Activated T-cell treated with anti-CD3 and anti-CD28 coated beads, Interleukin-2, amount 50 U/mL, for 4 hours (primary cell): ENCODE measurements at regions not wholly inside any gene's neighbourhood (a gene's known extent, or its start where the extent isn't known, plus 50 kb on each side); places are given as distances from the start of the nearest gene placed in this dataset.

ENCODE experiments used
- ATAC-seq, 2 donors: fragments of 200-7000 bp; cut with Tn5 transposase; one replicate each; pipeline ENCODE4 v1.10.0; 2021
- DNase-seq: peaks from one replicate; pipeline ENCODE4 v3.0.0-alpha.2; 2020
- H3K27me3 Mint-ChIP-seq: one replicate; pipeline ENCODE4 v1.8.0; 2021; ENCODE audit warnings: low read depth, mixed read lengths
- H3K36me3 Mint-ChIP-seq: one replicate; pipeline ENCODE4 v1.8.0; 2022; ENCODE audit warnings: mixed read lengths; ENCODE audit not compliant: insufficient read depth
- H3K4me1 Mint-ChIP-seq: one replicate; pipeline ENCODE4 v1.8.0; 2021; ENCODE audit warnings: low read depth, mixed read lengths
- H3K4me3 Mint-ChIP-seq: one replicate; pipeline ENCODE4 v1.8.0; 2021; ENCODE audit warnings: mild to moderate bottlenecking, moderate library complexity, mixed read lengths
- H3K9me3 Mint-ChIP-seq: one replicate; pipeline ENCODE4 v1.8.0; 2021; ENCODE audit warnings: mixed read lengths

DNA sequence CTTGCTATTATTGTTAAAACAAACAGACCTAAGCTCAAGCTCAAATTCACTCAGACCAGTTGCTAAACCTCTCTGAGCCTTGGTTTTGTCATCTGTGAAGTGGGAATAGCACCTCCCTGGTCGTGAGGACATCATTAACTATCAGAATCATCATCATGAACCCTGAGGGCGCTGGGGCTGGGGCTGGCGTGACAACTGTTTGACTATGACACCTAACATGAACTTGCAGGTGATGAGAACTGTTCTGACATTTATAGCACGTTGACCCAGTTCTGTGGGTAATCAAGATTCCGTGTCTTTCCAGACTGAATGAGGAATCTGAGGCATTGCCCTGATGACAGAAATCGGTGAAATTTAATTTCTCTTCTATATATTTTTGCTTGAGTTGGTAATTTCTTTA lies 71.3 kb upstream of the CDH5 start:
- ATAC-seq (no peak), DNase-seq (no peak)
- H3K4me3 Mint-ChIP-seq, result no peak overlapping the region
- H3K27me3 Mint-ChIP-seq, result peaks cover 12% of the 10 kb centered on the region
- no peaks in the 10 kb centered on the region for H3K36me3 Mint-ChIP-seq
- peaks cover 6% of the 10 kb centered on the region for H3K9me3 Mint-ChIP-seq
- peaks cover 7% of the 10 kb centered on the region for H3K4me1 Mint-ChIP-seq

DNA sequence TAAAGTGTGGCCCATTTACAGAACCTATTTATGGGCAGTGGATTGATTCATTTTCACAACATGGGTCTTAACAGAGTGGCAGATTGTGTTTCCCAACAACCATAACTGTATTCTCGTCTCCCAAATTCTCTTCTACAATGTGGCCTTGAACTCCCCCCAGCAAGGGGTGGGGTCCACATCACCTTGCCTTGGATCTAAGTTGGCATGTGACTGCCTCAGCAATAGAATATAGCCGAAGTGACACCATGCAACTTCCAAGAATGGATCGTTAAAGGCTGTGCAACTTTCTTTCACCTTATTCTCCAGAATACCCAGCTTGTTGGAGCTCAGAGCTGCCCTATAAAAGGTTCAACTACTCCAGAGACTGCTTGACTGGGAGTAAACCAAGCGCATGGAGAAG lies 72.0 kb upstream of the CDH5 start:
- H3K27me3 Mint-ChIP-seq, result peaks cover 12% of the 10 kb centered on the region
- no peak for DNase-seq
- H3K9me3 Mint-ChIP-seq, result peaks cover 6% of the 10 kb centered on the region
- H3K4me1 Mint-ChIP-seq, result peaks cover 6% of the 10 kb centered on the region
- H3K36me3 Mint-ChIP-seq, result no peaks in the 10 kb centered on the region
- no peak overlapping the region for H3K4me3 Mint-ChIP-seq
- ATAC-seq, result no peak

DNA sequence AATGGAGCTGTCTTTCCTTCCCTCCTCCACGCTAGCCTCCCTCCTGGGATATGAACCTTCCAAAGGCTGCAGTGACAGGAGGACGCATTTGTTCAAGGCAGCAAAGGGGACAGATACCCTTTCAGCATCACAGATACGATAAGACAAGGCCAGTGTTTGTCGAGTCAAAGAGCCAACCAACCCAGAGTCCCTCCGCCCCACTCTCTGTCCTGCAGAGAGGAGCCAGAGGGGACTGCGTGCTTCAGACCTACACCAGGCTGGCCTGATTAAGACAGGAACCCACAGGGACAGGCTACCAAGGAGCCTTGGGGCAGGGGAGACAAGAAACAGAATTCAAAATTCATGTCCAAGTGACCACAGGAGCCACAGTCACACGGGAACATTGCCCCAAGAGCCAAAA lies 72.6 kb upstream of the CDH5 start:
- H3K4me3 Mint-ChIP-seq, result no peak overlapping the region
- ATAC-seq, result no peak
- H3K4me1 Mint-ChIP-seq, result peaks cover under 1% of the 10 kb centered on the region
- H3K36me3 Mint-ChIP-seq, result no peaks in the 10 kb centered on the region
- peaks cover 12% of the 10 kb centered on the region for H3K27me3 Mint-ChIP-seq
- peaks cover 2% of the 10 kb centered on the region for H3K9me3 Mint-ChIP-seq
- no peak for DNase-seq

DNA sequence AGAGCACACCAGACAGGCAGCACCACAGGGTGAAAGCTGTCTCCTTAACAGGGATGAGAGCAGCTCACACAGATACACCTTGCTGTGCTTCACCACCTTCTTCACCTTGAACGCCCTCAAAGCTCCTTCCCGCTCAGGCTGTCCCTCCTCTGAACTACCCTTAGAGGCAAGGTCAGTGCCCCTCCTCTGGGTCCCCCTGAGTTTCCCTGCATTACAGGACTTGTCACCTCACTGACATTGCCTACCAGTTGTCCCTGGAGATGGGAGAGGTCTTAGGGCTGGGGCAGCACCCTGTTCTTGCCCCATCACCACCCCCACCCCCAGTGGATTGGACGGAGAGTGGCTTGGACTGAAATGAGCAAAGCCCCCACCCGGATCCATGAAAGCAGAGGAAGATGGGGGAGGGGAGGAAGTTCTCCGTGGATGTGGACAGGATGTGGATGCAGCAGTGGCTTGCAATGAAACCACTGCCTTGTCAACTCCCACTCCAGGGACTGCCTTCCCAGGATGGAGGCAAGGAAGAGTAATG lies 73.2 kb upstream of the CDH5 start:
- Mint-ChIP-seq H3K9me3 (no peaks in the 10 kb centered on the region), H3K36me3 (no peaks in the 10 kb centered on the region), H3K4me3 (no peak overlapping the region), H3K27me3 (peaks cover 12% of the 10 kb centered on the region), H3K4me1 (no peaks in the 10 kb centered on the region)
- ATAC-seq (no peak), DNase-seq (no peak)

DNA sequence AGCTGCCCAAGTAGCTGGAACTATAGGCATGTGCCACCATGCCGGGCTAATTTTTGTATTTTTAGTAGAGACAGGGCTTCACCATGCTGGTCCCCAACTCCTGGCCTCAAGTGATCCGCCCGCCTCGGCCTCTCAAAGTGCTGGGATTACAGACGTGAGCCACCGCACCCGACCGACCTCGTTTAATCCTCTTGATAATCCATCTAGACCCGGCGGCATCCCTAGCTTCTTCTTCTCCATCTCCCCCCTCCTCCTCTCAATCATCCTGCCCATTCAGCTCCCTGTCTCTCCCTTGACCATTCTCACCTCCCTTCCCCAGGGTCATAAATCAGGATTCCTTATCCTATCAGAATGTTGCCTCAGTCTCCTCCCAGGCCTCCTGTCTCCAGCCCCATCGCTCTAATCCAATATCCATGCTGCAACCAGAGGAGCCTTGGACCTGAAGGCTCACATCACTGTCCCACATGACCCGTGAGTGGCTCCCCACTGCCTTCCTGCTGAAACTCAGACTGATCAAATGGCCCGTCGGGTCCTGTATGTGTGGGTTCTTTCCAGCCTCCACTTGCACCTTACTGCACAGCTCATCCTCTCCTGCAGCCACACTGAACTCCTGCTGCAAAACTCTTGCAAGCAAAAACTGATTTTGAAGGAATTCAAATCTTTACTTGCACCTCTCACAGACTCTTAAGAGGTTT lies 74.1 kb upstream of the CDH5 start:
- no peak overlapping the region for H3K4me3 Mint-ChIP-seq
- ATAC-seq, result no peak
- DNase-seq, result no peak
- peaks cover 12% of the 10 kb centered on the region for H3K27me3 Mint-ChIP-seq
- no peaks in the 10 kb centered on the region for H3K4me1 Mint-ChIP-seq
- H3K36me3 Mint-ChIP-seq, result no peaks in the 10 kb centered on the region
- no peaks in the 10 kb centered on the region for H3K9me3 Mint-ChIP-seq

DNA sequence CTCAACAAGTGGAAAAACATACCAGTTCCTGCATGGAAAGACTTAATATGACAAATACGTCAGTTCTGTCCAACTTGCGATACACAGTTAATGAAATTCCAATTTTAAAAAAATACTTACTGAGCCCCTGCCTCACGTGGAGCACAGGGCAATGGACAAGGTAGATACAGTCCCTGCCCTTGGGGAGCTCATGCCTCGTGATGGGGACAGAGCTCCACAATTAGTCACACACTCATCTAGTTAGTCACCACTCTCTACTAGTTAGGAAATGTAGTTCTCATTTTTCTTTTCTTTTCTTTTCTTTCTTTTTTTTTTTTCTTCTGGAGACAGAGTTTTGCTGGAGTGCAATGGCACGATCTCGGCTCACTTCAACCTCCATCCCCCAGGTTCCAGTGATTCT lies 74.7 kb upstream of the CDH5 start:
- Mint-ChIP-seq H3K4me3 (no peak overlapping the region), H3K27me3 (peaks cover 12% of the 10 kb centered on the region), H3K36me3 (no peaks in the 10 kb centered on the region), H3K9me3 (no peaks in the 10 kb centered on the region), H3K4me1 (no peaks in the 10 kb centered on the region)
- ATAC-seq (no peak), DNase-seq (no peak)

DNA sequence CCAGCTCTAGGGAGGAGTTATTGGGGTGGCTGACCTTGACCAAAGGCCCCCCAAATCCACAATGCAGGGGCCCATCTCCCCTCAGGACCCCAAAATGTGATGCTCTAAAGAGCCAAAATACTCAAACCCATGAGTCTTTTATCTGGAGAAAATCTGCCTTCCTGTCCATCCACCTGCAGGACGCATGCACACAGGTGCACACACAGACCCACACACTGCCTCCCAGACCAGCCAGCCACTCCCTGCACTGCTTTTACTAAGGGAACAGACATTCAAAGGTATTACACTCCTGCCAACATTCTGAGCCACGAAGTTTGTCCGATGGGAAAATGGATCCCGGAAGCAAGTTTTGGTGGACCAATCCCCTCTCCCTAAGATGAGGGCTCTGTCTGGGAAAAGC lies 76.1 kb upstream of the CDH5 start:
- no peaks in the 10 kb centered on the region for H3K36me3 Mint-ChIP-seq
- H3K9me3 Mint-ChIP-seq, result no peaks in the 10 kb centered on the region
- H3K27me3 Mint-ChIP-seq, result peaks cover 12% of the 10 kb centered on the region
- no peaks in the 10 kb centered on the region for H3K4me1 Mint-ChIP-seq
- ATAC-seq (no peak), DNase-seq (no peak)
- no peak overlapping the region for H3K4me3 Mint-ChIP-seq

DNA sequence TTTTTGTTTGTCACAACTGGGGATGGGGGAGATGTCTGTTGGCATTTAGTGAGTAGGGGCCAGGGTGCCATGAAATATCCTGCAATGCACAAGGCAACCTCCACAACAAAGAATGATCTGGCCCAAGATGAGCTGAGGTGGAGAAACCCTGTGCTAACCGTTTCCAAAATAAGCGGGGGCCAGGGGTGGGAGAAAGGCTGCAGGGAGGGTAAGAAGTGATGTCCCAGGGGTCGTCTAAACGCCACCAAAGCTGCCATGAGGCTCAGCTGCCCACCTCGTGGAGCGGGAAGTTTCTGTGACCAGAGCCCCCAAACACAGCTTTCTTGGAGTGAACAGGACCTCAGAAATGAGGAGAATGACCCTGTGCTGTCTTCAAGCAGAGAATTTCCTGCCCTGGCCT lies 76.5 kb upstream of the CDH5 start:
- peaks cover 12% of the 10 kb centered on the region for H3K27me3 Mint-ChIP-seq
- H3K36me3 Mint-ChIP-seq, result no peaks in the 10 kb centered on the region
- no peak for DNase-seq
- H3K9me3 Mint-ChIP-seq, result no peaks in the 10 kb centered on the region
- H3K4me3 Mint-ChIP-seq, result no peak overlapping the region
- no peaks in the 10 kb centered on the region for H3K4me1 Mint-ChIP-seq
- ATAC-seq, result no peak

DNA sequence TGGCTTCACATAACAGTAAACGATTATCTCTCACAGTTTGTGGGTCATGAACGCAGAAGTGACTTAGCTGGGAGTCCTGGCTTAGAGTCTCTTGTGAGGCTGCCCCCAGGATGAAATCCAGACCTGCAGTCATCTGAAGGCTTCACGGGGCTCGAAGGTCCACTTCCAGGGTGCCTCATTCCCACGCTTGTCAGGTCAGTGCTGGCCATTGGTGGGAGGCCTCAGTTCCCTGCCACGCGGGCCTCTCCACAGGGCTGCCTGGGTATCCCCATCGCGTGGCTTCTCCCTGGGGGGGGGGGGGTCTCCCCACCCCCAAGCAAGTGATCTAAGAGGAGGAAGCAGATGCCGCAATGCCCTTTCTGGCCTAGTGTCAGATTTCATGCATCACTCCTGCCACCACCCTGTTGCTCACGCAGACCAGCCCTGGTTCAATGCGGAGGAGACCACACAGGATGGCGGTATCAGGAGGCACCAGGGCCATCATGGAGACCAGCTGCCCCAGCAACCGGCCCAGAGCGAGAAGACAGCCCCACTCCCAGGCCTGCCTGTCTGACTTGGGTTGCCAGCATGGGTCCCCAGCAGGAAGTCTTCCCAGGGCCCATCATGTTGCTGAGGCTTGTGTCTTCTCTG lies 77.3 kb upstream of the CDH5 start:
- peaks cover 12% of the 10 kb centered on the region for H3K27me3 Mint-ChIP-seq
- no peaks in the 10 kb centered on the region for H3K9me3 Mint-ChIP-seq
- no peaks in the 10 kb centered on the region for H3K4me1 Mint-ChIP-seq
- DNase-seq (no peak), ATAC-seq (no peak)
- no peak overlapping the region for H3K4me3 Mint-ChIP-seq
- H3K36me3 Mint-ChIP-seq, result no peaks in the 10 kb centered on the region

DNA sequence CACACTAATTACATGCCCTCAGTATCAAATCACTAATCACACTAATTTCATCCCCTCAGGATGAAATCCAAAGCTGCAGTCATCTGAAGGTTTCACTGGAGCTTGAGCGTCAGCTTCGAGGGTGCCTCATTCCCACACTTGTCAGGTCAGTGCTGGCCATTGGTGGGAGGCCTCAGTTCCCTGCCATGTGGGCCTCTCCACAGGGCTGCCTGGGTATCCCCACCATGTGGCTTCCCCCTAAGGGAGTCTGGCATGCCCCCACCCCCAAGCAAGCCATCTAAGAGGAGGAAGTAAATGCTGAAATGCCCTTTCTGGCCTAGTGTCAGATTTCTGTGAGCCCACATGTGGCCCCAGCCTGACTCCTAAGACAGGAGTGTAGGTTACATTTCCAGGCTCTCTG lies 78.6 kb upstream of the CDH5 start:
- H3K4me3 Mint-ChIP-seq, result no peak overlapping the region
- no peaks in the 10 kb centered on the region for H3K4me1 Mint-ChIP-seq
- no peaks in the 10 kb centered on the region for H3K36me3 Mint-ChIP-seq
- no peaks in the 10 kb centered on the region for H3K9me3 Mint-ChIP-seq
- peaks cover 7% of the 10 kb centered on the region for H3K27me3 Mint-ChIP-seq
- DNase-seq (no peak), ATAC-seq (no peak)

DNA sequence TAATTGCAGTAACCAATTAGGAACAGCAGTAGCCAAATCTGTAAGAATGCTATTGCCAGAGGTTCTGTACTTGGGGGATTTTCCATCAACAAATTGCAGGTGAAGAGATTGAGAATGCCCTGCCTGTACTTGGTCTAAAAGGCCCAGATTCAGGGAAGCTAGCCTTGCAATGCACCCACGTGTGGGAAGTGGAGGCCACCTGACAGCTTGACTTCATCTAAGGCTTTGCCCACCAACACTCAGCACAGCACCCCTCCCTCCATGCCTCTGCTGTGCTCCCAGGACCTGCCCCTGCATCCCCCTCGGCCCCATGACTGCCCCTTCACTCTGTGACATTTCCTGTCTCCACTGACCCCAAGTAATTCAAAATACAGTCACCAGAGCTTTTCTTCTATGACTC lies 79.1 kb upstream of the CDH5 start:
- no peaks in the 10 kb centered on the region for H3K9me3 Mint-ChIP-seq
- H3K36me3 Mint-ChIP-seq, result no peaks in the 10 kb centered on the region
- H3K4me3 Mint-ChIP-seq, result no peak overlapping the region
- ATAC-seq (no peak), DNase-seq (no peak)
- H3K27me3 Mint-ChIP-seq, result peaks cover 2% of the 10 kb centered on the region
- H3K4me1 Mint-ChIP-seq, result no peaks in the 10 kb centered on the region

DNA sequence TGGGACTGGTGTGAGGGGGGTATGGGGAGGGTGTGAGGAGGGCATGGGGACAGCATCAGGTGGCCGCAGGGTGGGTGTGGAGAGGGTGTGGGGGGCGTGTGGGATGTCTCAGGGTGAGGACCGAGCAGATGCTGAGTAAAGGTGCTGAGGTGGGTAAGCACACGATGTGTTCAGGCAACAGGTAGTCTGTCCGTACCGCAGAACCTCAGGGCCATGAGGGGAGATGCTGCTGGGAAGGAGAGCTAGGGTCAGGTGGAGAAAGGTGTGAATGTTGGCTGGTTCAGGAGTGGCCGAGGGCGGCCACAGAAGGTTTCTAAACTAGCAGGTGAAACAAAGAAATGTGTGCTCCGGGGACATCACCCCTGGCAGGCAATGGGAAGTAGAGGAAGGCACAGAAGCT lies 80.0 kb upstream of the CDH5 start:
- H3K4me3 Mint-ChIP-seq, result no peak overlapping the region
- H3K4me1 Mint-ChIP-seq, result no peaks in the 10 kb centered on the region
- DNase-seq (no peak), ATAC-seq (peak in 1 of 2 donors; percentile 30)
- H3K36me3 Mint-ChIP-seq, result no peaks in the 10 kb centered on the region
- no peaks in the 10 kb centered on the region for H3K9me3 Mint-ChIP-seq
- peaks cover 4% of the 10 kb centered on the region for H3K27me3 Mint-ChIP-seq

DNA sequence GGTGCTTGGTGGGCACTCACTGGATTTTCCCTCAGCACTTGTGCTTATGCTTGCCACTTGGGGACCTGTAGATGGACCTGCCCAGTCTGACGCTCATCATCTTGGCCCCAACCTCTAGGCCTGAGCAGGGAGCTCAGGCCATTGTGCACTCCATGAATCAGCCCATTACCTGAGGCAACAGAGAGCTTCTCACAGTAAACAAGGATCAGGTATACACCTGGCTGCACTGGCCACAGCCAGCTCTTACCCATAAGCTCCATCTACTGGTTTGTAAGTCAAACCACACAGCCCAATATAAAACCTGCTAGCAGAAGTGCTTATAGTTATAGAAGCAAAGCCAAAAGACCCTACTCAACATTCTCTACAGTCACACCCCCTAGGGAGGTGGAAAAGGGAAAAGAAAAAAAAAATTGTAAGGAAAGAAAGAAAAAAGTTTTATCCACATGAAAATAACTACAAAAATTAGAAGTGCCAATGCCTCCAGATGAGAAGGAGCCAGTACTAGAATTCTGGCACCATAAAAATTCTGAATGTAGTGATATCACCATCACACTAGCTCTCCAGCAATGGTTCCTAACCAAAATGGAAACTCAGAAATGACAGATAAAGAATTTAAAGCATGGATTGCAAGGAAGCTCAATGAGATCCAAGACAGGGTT lies 87.8 kb upstream of the CDH5 start:
- H3K4me1 Mint-ChIP-seq, result peaks cover 5% of the 10 kb centered on the region
- ATAC-seq (no peak), DNase-seq (no peak)
- H3K27me3 Mint-ChIP-seq, result peaks cover 28% of the 10 kb centered on the region
- peaks cover 9% of the 10 kb centered on the region for H3K9me3 Mint-ChIP-seq
- H3K4me3 Mint-ChIP-seq, result no peak overlapping the region
- no peaks in the 10 kb centered on the region for H3K36me3 Mint-ChIP-seq

DNA sequence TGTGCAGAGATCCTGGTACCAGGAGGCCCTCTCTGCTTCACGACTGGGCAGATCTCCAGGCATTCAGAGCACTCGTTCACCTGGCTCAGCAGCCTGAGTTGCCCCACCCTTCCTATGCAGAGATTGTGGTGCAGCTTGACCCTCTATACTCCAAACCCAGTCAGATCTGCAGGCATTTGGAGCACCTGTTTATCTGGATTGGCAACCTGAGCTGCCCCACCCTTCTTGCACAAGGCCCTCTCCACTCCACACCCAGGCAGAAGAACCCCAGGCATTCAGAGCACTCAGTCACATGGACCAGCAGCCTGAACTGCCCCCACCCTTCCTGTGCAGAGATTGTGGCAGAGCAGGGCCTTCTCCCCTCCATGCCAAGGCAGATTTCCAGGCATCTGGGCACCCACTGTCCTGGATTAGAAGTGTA lies 88.4 kb upstream of the CDH5 start:
- ATAC-seq (no peak), DNase-seq (no peak)
- H3K4me3 Mint-ChIP-seq, result no peak overlapping the region
- peaks cover 9% of the 10 kb centered on the region for H3K9me3 Mint-ChIP-seq
- peaks cover 5% of the 10 kb centered on the region for H3K4me1 Mint-ChIP-seq
- peaks cover 31% of the 10 kb centered on the region for H3K27me3 Mint-ChIP-seq
- H3K36me3 Mint-ChIP-seq, result no peaks in the 10 kb centered on the region
